SU-DHL-6 (cell line): ENCODE measurements at regions not wholly inside any gene's neighbourhood (a gene's known extent, or its start where the extent isn't known, plus 50 kb on each side); places are given as distances from the start of the nearest gene placed in this dataset.

Experiments
- EZH2phosphoT487 ChIP-seq: fragments of 200-600 bp; sonication (generic), shearing (Covaris generic); conservative IDR thresholded peaks from 2 replicates; pipeline ENCODE4 v1.6.1; 2018; ENCODE audit warnings: mild to moderate bottlenecking, antibody characterized with exemption, low read length, moderate library complexity, mixed read lengths
- TF ChIP-seq, protein P1 (sequence below): fragments of 200-600 bp; sonication (generic); IDR thresholded peaks from one replicate; pipeline ENCODE4 v1.5.1; 2017; ENCODE audit warnings: antibody characterized with exemption, mild to moderate bottlenecking, low read length, moderate library complexity; ENCODE audit not compliant: insufficient read depth, poor library complexity, severe bottlenecking

DNA sequence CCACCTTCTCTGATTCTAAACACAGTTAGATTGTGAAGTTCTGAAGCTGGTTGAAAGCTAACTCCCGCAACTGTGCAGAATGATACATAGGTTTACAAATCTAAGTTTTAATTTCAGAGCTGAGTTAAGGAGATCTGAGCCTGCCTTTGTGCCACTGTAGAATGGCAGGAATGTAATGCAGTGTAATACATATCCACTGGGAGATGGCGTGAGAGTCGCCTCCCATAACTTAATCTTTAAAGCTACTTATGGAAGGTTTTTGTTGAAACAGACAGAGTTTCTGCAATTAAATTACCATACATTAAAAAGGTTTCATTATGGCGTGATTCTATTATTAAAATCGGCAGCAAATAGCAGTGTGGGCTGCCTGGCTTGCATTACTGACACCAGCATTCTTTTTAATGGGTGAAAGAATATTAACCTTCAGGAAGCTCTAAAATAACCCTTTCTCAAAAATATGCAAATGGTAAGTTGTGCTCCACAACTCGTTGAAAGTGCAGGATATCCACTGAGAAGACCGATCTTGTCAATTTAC, 257.4 kb downstream of the OLFM4 start:
- TF ChIP-seq, protein P1, sequence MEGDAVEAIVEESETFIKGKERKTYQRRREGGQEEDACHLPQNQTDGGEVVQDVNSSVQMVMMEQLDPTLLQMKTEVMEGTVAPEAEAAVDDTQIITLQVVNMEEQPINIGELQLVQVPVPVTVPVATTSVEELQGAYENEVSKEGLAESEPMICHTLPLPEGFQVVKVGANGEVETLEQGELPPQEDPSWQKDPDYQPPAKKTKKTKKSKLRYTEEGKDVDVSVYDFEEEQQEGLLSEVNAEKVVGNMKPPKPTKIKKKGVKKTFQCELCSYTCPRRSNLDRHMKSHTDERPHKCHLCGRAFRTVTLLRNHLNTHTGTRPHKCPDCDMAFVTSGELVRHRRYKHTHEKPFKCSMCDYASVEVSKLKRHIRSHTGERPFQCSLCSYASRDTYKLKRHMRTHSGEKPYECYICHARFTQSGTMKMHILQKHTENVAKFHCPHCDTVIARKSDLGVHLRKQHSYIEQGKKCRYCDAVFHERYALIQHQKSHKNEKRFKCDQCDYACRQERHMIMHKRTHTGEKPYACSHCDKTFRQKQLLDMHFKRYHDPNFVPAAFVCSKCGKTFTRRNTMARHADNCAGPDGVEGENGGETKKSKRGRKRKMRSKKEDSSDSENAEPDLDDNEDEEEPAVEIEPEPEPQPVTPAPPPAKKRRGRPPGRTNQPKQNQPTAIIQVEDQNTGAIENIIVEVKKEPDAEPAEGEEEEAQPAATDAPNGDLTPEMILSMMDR, result no peak
- TF ChIP-seq EZH2phosphoT487, result no peak
